Kasumi-1 (cell line): ENCODE measurements at regions not wholly inside any gene's neighbourhood (a gene's known extent, or its start where the extent isn't known, plus 50 kb on each side); places are given as distances from the start of the nearest gene placed in this dataset.
"Not testable (repeated sequence)": the region's sequence is repeated elsewhere in the genome, so short reads cannot be mapped to it uniquely, and the experiment has no call there.

Experiments used
- DNase-seq, 2 experiments: peaks; one replicate each; lab custom pipeline; 2025; lab: John Stamatoyannopoulos, UW

DNA sequence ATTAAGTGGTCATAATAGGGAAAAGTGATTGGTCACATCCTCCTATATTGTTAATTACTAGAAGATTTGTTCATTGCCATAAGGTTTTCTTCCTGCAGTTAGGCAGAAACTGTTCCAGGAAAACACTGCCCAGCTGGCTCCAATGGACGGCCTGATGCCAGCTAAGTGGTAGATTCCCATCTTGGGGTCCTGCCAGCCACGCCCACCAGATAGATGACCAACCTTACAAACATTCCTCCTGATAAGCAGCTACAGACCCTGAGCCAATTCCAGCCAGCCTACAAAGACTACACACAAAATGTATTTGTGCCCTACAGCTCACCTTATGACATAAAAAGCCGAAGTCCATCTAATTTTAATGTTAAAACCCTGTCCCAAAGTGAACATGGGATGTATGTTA is 685.9 kb upstream of the USP15 start:
- no peak for DNase-seq

- no peak for DNase-seq
These were observed 675.3 kb upstream of the USP15 start for GRCh38 chr12:61584943-61585342.

DNA sequence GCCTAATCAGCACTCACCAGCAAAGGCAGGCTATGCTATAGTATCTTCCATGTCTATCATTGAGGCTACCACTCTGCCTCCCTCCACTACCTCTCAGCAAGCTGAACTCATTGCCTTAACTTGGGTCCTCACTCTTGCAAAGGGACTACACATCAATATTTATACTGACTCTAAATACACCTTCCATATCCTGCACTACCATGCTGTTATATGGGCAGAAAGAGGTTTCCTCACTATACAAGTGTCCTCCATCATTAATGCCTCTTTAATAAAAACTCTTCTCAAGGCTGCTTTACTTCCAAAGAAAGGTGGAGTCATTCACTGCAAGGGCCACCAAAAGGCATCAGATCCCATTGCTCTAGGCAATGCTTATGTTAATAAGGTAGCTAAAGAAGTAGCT is 669.3 kb upstream of the USP15 start:
- DNase-seq = not testable (repeated sequence)

GRCh38 chr12:61610143-61610542 is 650.1 kb upstream of the USP15 start:
- DNase-seq = peak in 1 of 2 experiments; percentile 12

DNA sequence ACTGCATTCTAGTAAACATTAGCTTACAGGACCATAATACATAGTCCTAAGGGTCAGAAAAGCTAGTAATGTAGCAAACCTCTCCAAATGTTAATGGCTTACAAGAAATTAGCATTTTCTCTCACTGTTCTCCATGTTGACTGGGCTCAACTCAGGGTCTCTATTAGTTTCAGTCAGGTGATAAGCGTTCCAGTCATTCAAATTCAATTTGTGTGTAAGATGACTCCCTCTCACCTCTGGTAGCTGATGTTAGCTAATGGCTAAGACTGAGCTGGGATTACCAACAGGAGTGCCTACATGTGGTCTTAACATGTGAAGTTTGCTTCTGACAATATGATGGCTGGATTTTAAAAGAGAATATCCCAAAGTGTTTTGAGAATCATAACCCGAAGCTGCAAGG is 630.5 kb upstream of the USP15 start:
- no peak for DNase-seq

DNA sequence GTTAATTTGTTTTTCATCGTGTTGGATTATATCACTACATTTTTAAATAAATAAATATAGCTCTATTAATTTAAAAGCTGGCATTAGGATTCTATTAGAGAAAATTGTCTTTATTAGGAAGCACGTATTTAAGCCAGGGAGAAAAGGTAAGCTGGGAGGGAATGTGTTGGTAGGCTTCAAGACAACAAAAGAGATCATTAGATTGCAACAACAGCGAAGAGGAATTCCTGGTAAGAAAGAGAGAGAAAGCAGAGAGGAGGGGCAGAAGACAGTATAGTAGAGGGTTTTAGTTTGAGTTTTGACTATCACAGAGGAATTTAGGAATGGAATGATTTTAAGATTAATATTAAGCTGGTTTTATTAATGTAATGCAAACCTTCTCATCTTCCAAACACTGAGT is 613.6 kb upstream of the USP15 start:
- DNase-seq = no peak

DNA sequence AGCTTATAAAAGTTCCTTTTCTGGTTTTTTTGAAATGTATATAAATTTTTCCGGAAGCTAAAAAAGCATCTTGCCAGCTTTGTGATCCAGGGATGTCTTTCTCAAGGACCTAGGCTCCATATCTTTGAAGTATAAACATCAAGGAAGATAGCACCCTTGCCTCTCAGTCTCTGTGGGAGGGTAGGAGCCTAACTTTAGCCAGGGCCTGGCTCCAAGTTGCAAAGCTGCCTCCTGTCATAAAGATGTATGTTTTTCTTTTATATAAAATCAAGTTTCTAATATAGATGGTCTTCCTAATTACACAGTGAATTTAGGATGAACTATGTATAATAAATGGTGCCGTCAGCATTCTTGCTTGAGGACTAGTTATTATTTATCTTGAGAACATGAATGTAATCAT is 612.6 kb upstream of the USP15 start:
- no peak for DNase-seq

DNA sequence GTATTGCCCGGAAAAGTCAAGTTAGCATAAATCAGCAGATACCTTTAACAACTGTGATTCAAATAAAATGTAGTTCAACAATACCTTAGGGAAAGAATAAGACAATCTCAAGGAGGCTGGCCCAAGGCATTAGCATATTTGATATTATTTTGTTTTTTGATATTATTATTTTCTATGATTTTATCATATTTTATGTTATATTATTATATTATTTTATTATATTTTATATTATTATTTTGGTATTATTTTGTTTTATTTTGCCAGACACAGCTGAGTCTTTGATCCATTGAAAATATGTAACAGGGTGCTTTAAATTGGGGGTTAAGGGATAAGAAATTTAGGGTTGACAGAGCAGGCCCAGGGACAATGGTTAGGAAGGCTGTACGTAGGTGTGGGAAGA is 607.9 kb upstream of the USP15 start:
- DNase-seq = no peak

DNA sequence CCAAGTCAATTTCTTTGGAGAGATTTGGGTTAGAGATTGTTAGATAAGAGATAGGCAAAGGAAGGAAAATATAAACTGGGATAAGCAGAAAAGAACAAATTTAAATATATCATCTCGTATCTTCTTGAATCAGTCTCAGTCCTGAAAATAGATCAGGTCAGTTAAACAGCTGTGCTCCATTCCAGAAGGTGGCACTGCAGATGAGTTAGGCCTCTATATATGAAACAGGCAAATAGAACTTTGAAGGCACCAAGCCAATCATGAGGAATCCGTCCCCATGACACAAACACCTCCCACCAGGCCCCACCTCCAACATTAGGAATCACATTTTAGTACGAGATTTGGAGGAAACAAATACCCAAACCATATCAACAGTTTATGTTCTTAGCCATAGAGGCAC is 605.5 kb upstream of the USP15 start:
- DNase-seq = peak; percentile 16 to 27

DNA sequence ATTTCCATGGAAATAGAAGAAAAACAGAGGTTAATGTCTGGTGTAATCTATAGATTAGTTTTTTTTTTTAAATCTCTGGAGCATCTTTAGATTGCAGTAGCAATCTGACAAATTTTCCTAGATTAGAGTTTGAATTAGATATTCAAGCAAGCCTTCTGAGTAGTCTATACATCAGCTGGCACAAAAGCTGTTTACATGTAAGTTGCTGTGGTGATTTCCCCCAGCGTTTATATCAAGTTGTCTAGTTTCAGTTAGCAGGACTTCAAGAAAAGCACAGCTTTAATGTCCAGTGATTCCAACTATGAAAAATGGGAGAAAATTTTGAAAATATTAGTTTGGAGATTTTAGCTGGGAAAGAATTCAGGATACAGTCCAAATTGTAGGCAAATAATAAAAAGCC is 605.0 kb upstream of the USP15 start:
- no peak for DNase-seq

- no peak for DNase-seq
These were observed 592.5 kb upstream of the USP15 start for GRCh38 chr12:61667676-61668075.

- DNase-seq = no peak
These were observed 583.7 kb upstream of the USP15 start for GRCh38 chr12:61676520-61676919.

- no peak for DNase-seq
These were observed 572.8 kb upstream of the USP15 start for GRCh38 chr12:61687407-61687806.

- DNase-seq = no peak
These were observed 566.0 kb upstream of the USP15 start for GRCh38 chr12:61694214-61694613.

GRCh38 chr12:61701471-61701870 is 558.7 kb upstream of the USP15 start:
- DNase-seq = no peak

GRCh38 chr12:61706783-61707182 is 553.4 kb upstream of the USP15 start:
- no peak for DNase-seq

DNA sequence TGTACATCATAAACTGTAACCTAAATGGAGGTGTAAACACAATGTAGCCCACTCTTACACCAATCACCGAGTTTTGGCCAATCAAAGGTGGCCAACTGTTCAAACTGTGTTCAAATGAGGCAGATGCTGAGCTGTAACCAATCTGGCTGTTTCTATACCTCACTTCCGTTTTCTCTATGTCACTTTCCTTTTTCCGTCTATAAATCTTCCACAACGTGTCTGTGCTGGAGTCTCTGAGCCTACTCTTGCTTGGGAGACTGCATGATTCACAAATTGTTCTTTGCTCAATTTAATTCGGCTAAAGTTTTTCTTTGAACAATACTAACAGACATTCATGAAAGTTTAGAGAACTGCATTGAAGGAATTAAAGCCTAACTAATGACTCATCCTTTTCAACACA is 547.1 kb upstream of the USP15 start:
- DNase-seq = no peak

GRCh38 chr12:61717986-61718385 is 542.2 kb upstream of the USP15 start:
- DNase-seq = no peak

DNA sequence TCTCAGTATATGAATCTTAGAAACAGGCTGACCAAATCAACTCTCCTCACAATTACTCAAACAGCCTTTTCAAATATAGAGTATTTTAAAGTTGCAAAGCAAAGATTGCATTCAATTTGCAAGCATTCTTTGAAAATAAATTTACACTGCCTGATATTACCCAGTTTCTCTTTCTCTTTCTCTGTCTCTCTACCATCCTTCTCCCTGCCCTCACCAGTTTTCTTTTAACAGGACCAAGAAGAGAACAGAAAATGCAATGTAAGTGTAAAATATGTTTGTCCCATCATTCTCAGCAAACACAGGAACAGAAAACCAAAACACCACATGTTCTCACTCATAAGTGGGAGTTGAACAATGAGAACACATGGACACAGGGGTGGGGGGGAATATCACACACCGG is 520.3 kb upstream of the USP15 start:
- DNase-seq = no peak

DNA sequence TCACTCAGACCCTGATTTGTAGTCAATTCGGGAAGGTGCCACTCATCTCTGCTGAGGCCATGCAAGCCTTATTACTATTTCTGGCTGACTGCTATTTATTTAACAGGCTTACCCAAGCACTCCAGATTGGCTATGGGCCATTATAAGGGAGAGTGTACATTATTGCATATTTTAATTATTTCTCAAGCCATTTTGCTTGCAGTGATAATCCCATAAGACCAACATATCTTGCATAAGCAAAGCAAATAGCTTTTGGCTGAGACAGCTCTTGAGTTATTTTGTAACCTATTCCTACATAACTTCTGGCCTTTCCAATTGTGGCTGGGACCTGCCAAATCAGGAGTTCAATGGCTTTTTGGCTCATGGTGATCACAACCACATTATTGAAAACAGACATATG is 509.6 kb upstream of the USP15 start:
- no peak for DNase-seq

- DNase-seq = no peak
These were observed 506.0 kb upstream of the USP15 start for GRCh38 chr12:61754214-61754613.

GRCh38 chr12:61757831-61758505 is 502.2 kb upstream of the USP15 start:
- DNase-seq = no peak

- DNase-seq = no peak
These were observed 501.5 kb upstream of the USP15 start for GRCh38 chr12:61758661-61759060.

- DNase-seq = peak in 1 of 2 experiments; percentile 26
These were observed 494.3 kb upstream of the USP15 start for GRCh38 chr12:61765926-61766325.

- DNase-seq = no peak
These were observed 479.8 kb upstream of the USP15 start for GRCh38 chr12:61780435-61780834.
